T-helper 1 cell (primary cell): ENCODE measurements at regions not wholly inside any gene's neighbourhood (a gene's known extent, or its start where the extent isn't known, plus 50 kb on each side); places are given as distances from the start of the nearest gene placed in this dataset.
"Not testable (repeated sequence)": the region's sequence is repeated elsewhere in the genome, so short reads cannot be mapped to it uniquely, and the experiment has no call there.

Experiments used
- DNase-seq, 5 donors: peaks; one replicate each; pipeline ENCODE4 v3.0.0-alpha.2; 2012 to 2020

DNA sequence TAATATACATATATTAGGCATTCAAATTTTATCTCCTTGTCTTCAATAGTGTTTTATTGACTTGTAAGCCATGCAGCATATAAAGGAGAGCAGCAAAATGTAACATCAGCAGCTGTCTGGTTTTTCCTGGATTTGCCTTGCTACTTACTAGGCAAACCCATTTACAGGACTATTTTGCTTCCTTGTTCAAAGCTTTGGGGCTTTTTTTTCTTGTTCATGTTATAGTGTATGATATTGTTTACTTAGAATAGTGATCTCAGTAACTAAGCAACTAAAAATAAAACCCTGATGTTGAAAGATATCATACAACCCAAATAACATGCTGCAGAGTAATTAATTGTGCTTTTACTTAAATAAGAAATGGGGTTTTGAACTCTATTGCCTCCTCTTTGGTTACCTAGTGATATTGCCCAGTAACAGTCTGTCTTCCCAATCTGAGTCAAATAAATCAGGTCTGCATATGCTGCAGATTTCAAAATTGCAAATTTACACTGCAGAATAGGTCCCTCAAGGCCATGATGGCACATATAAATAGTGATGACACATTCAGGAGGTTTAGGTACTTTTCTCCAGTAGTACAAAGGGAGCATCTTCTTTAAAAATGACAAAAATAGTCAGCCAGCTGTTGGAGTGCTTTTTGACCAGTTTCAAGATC, 578.1 kb upstream of the NECTIN3 start:
- DNase-seq = no peak

DNA sequence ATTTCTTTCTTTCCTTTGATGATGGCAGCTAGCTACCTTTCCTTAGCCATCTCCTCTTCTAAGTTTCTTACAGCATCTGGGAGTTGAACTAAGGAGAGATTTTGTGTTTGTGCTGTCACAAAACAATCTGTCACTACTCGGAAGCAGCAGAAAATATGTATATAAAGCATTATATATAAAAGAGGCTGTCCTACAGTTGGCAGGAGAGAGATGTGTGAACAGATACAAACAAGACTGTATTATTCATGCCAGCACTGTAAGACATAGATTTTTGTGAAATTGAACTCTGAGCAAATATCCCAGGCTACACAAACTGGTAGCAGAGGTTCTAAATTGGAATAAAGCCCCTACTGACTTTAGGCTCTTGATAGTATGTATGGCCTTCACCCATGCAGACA, 577.5 kb upstream of the NECTIN3 start:
- no peak for DNase-seq

DNA sequence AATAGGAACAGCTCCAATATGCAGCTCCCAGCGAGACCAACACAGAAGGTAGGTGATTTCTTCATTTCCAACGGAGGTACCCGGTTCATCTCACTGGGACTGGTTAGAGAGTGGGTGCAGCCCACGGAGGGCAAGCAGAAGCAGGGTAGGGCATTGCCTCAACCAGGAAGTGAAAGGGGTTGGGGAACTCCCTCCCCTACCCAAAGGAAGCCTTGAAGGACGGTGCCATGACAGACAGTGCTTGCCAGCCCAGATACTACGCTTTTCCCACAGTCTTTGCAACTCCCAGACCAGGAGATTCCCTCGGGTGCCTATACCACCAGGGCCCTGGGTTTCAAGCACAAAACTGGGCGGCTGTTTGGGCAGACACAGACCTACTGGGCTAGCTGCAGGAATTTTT, 576.9 kb upstream of the NECTIN3 start:
- DNase-seq = no peak

DNA sequence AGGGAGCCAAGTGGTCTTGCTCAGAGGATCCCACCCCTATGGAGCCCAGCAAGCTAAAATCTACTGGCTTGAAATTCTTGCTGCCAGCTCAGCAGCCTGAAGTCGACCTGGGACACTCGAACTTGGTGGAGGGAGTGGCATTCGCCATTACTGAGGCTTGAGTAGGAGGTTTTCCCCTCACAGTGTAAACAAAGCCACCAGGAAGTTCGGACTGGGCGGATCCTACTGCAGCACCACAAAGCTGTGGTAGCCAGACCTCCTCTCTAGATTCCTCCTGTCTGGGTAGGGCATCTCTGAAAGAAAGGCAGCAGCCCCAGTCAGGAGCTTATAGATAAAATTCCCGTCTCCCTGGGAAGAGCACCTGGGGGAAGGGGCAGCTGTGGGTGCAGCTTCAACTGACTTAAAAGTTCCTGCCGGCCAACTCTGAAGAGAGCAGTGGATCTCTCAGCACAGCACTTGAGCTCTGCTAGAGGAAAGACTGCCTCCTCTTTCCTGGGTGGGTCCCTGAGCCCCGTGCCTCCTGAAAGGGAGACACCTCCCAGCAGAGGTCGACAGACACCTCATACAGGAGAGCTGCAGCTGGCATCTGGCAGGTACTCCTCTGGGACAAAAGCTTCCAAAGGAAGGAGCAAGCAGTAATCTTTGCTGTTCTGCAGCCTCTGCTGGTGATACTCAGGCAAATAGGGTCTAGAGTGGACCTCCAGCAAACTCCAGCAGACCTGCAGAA, 576.3 kb upstream of the NECTIN3 start:
- DNase-seq = no peak

DNA sequence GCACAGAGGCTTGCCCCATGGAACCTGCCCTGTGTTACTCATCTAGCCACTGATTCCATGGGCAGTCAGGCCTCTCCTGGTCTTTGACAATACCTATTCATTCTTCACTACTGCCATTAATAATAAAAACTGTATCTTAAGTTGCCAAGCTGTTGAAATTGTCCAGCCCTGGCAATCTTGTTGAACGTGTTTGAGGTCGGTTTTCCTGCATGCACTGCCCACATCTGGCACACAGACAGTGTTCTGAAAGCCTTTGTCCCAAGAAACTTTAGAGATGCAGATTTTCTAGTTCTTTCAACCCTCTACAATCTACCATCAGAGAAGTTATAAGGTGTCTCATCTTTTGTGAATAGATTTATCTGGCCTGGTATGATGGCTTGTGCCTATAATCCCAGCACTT, 567.2 kb upstream of the NECTIN3 start:
- no peak for DNase-seq

DNA sequence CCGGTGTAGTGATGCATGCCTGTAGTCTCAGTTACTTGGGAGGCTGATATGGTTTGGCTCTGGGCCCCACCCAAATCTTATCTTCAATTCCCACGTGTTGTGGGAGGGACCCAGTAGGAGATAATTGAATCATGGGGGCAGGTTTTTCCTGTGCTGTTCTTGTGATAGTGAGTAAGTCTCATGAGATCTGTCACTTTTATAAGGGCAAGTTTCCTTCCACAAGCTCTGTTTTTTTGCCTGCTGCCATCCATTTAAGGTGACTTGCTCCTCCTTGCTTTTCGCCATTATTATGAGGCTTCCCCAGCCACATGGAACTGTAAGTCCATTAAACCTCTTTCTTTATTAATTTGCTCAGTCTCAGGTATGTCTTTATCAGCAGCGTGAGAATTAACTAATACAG, 566.7 kb upstream of the NECTIN3 start:
- DNase-seq = no peak

DNA sequence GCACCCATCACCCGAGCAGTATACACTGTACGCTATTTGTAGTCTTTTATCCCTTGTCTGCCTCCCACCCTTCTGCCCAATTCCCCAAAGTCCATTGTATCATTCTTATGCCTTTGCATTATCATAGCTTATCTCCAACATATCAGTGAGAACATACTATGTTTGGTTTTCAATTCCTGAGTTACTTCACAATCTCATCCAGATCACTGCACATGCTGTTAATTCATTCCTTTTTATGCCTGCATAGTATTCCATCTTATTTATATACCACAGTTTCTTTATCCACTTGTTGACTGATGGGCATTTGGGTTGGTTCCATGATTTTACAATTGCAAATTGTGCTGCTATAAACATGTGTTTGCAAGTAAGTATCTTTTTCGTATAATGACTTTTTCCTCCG, 564.7 kb upstream of the NECTIN3 start:
- DNase-seq = no peak

DNA sequence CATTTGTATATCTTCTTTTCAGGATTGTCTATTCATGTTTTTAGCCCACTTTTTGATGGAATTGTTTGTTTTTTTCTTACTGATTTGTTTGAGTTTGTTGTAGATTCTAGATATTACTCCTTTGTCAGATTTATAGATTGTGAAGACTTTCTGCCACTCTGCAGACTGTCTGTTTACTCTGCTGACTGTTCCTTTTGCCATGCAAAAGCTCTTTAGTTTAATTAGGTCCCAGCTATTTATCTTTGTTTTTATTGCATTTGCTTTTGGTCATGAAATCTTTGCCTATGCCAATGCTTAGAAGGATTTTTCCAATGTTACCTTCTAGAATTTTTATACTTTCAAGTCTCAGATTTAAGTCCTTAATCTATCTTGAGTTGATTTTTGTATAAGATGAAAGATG, 564.0 kb upstream of the NECTIN3 start:
- not testable (repeated sequence) for DNase-seq

DNA sequence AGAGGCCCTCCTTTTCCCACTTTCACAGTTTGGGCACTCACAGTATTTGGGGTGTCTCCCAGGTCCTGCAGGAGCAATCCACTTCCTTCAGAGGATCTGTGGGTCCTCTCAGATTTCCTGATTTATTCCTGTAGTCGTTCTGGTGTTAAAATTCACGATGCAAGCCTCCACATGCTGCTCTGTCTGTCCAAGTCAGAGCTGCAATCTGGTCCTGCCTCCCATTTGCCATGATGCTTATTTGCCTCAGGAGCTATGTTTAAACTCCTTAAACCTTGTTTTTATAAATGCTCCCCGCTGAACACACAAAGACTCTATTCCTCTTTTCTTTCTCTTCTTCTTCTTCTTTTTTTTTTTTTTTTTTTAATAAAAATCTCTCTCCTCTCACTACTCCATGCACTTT, 558.7 kb upstream of the NECTIN3 start:
- DNase-seq = no peak

DNA sequence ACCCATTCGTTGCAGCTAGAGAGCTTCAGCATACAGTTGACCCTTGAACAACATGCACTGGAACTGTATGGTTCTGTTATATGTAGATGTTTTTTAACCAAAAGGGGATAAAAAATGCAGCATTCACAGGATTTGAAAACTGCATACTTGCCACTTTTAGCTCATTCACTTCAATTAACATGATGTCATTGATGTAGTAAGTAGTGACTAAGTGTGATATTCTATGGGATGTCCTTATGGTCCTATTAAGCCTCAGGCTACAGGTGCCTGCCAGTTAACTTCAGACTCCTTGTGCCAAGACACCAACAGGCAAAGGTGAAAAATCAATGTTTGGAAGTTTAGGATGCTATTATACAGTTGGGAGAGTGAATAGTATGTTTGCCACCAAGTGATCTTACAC, 553.6 kb upstream of the NECTIN3 start:
- no peak for DNase-seq

DNA sequence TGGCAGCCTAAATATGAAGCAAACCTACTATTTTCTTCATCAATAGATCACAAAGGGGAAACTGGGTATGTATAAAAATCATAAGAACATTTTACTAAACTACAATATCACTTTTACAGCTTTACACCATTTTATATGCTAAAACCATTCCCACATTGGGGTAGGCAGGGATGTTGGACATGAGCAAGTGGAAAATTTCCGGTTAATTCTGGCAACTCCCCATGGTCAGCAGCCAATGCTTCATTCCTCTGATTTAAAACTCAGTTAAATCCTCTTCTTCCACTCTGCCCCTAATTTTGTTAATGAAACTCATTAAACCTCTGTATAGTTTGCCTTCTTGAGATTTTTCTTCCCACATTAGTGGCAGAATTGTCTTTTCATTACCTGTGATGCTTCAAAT, 552.5 kb upstream of the NECTIN3 start:
- no peak for DNase-seq

DNA sequence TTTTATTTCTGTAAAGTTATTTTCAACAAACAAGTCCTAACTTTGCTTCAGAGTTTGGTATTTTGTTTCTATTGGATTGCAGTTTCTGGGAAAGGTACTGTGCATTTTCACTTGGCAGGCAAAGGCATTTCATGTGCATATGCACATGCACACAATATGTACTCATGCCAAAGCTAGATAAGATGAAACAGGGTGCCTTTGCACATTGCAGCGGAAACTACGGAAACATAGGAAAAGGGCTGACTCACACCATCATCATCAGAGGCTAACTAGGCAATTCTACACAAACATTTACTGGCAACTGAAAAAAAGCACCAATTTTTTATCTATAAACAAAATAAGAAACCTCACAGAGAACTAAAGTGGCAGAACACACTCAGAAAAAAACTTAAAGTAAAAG, 550.6 kb upstream of the NECTIN3 start:
- DNase-seq = no peak

DNA sequence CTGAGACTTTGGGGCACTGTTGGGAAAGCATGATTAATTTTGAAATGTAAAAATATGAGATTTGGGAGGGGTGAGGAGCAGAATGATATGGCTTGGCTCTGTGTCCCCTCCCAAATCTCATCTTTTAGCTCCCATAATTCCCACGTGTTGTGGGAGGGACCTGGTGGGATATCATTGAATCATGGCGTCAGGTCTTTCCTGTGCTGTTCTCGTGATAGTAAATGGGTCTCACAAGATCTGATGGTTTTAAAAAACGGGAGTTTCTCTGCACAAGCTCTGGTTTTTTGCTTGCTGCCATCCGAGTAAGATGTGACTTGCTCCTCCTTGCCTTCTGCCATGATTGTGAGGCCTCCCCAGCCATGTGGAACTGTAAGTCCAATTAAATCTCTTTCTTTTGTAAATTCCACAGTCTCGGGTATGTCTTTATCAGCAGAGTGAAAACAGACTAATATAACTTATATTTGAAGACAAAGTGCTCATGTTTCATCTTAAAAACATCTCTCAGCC, 546.0 kb upstream of the NECTIN3 start:
- DNase-seq = not testable (repeated sequence)

DNA sequence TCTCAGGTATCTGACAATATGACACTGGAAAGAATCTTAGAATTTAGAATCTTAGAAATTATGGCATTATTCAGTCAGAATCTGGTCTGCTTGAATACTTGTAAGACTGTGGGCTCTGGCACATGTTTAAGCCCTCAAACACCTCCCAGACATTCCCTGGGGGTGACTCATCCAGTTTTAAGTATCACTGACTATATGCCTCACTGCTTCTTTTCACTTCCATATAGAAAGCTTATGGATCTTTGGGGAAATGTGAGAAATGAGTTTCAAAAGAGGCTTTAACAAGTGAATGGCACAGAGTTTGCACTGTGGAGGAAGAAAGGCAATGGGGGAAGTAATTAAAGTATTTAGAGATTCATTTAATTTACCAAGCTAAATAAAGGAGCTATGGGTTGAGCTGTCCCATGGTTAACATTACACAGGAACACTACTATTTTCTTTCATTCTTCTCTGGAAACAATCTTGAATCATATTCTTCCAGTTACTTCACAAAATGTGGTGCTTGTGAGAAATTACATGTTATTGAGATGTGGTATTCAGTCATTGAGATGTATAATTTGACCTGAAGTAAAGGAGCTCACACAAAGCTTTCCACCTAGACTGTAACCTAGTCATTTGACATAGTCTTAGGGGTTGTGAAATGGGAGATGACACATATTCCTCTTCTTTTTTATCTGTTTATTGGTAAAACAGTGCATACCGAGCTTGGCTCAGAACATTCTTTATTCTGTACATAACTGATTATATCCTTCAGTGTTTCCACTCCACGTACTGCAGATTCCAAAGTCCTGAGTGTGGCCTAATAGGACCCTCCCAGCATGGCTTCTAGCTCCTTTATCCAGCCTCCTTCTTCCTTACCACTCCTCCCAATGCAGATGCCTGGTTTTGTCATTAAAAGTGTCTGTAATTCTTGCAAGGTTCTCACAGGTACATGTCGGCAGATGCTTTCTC, 544.6 kb upstream of the NECTIN3 start:
- no peak for DNase-seq

DNA sequence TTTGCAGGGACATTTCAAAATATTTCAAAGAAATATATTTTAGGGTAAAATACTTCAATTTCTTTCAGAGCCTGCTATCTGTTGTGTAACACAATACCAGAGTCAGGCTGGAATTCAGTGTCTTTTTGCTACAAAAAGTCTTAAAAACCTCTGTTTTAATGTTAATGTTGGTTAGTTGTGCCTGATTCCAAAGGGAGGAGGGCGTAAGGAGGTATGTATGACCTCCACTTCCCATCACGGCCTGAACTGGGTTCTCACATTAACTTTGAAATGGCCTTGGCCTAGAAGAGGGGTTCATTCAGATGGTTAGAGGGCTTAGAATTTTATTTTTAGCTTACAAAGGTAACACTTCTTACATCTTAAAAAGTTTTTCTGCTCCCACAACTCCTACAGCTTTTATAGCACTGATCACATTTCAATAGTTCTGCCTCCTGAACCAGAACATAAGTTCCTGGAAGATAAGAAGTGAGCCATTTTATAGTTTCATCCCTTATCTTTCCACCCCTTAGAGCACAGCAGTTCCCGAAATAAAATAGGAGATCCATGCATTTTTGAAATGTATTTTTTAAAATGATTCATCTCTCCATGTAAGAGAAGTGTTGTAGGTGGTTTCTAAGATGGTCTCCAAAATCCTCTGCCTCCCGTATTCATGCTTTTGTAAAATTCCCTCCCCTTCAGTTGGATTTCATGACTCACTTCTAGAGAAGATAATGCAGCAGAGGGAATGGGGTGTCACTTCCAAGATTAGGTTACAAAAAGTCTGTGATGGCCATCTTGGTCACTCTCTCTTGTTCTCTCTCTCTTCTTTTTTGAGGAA, 543.1 kb upstream of the NECTIN3 start:
- no peak for DNase-seq

DNA sequence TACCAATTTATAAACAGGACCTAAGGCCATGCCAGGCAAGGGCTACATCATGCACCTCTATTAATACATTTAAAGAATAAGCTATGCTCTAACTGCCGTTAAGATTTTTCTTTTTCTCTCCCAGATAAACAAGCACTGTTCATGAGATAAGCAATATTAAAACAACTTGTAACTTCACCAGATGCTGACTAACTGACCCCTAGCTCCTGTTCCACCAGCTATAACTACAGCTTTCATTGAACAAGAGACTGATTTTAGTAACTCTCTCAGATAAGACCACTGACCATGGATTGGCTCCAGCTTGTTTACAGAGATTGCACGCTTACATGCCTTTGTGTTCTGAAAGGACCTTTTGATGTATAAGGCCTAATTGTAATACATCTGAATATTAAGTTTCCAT, 540.7 kb upstream of the NECTIN3 start:
- DNase-seq = no peak

DNA sequence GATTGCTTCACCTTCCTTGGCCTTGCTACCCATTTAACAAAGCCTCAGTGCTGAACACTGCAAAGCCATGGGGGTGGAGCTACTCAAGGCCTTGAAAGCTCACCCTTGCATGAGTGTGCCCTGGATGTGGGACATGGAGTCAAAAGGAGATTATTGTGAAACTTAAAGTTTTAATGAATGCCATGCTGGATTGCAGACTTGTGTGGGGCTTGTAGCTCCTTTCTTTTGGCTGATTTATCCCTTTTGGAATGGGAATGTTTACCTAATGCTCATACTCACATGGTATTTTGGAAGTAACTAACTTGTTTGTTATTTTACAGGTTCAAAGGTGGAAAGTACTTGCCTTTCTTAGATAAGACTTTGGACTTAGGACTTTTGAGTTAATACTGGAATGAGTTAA, 538.5 kb upstream of the NECTIN3 start:
- no peak for DNase-seq

DNA sequence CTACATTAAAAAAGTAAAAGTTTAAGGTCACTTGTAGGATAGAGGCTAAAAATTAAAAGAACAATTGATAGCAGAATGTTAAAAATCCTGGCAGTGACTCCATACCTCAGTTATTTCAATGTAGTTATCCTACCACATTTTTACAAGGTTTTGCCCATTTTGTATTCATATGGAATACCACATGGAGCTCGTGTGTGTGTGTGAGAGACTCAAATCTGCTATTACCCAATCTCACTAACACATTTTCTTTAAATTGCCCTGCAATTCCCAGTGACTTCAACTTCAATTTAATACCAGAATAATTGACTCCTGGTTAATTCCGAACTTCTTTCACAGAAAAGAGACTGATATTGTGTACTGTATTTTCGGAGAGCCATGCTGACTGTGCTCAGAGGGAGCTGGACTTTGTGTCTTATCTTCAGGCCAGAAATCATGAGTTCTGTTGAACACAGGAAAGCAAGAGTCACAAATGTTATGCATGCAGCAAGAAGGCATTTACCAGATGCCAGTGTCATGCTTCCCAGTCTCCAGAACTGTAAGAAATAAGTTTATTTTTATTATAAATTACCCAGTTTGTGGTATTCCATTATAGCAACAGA, 529.0 kb upstream of the NECTIN3 start:
- no peak for DNase-seq

DNA sequence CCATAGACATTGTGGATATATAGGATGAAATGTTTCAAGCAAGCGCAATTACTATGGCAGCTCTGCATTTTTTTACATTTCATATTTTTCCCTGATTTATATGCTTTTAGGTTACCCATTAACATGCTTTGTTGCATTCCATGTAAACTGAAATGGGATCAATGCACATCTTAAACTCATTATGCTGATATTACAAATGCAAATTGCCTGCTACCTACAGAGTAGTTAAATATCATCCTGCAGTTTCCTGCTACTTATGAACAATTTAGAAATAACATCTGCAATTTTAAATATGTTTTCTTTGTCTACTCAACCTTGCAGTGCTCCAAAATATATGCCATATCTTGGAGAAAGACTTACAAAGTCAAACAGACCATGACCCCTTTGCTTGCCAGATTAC, 526.9 kb upstream of the NECTIN3 start:
- no peak for DNase-seq

DNA sequence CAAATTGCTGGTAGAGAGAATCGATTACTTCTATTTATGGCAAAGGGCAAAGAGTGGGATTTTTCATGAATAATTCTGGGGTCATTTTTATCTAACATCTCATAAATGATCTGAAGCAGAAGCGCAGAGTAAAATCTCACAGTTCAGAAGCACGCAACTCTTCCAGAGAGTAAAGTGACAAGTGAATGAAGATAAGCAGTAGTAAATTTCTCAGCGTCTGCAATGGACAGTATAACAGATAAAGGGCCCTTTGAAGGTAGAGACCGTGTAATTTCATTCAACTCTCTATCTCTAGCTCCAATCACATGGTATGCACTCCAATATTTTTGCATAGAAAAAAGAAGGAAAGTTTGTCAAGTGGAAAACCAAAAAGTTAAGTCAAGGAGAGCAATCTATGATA, 521.1 kb upstream of the NECTIN3 start:
- DNase-seq = no peak

DNA sequence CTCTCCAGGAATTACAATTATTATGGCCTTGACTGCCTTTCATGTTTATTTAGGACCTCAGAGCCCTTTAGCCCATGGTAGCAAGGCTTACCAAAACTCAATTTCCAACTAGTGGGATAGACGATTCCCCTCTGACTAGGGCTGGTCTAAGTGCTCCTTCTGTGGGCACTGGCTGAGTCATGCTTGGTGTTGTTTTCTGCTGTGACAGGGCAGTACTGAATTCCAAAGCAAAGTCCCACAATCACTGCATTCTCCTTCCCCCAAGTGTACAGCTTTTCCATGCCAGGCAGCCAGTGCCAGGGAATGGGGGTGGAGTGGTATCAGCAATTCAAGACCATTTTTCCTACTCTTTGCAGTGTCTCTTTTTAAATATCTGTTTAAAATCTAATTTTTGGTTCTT, 509.0 kb upstream of the NECTIN3 start:
- no peak for DNase-seq

DNA sequence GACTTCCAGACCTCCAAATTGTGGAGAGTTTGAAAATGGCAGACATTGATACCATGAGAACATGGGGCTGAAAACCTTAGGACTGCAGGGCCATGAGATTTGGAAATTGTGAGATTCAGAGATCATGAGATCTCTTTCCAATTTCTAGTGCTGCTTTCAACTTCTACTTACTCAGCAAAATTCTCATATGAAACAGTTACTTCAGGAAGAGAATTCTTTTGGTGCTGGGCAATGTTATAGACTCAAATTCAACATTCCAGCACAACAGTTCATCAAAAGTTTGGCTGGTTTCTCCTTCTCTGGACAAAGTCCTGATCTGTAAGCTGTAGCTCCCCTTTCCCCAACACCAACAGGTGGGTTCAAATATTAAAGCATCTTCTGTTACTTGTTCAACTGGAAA, 506.9 kb upstream of the NECTIN3 start:
- DNase-seq = no peak
